ENCODE measurements at regions not wholly inside any gene's neighbourhood (a gene's known extent, or its start where the extent isn't known, plus 50 kb on each side); places are given as distances from the start of the nearest gene placed in this dataset.
A peak's percentile ranks its signal among the peaks of the same experiment; 100 is the strongest.

GRCh38 chr13:106621833-106622232 lies 53.9 kb upstream of the ARGLU1 start:
- DNase-seq (ENCODE audit: low read depth in 4 of 4, low spot score in 3 of 4) = no peak

- DNase-seq (ENCODE audit: low read depth in 4 of 4, low spot score in 3 of 4) = peak; percentile 25 to 47 (median 35)
Measured at GRCh38 chr13:106619688-106620555, 52.0 kb upstream of the ARGLU1 start.
